RWPE1 (cell line): ENCODE measurements at regions not wholly inside any gene's neighbourhood (a gene's known extent, or its start where the extent isn't known, plus 50 kb on each side); places are given as distances from the start of the nearest gene placed in this dataset.
"Not testable (repeated sequence)": the region's sequence is repeated elsewhere in the genome, so short reads cannot be mapped to it uniquely, and the experiment has no call there.

Source experiments
- CTCF ChIA-PET: fragments of 350-600 bp; sonication (Branson Sonifier 250); formaldehyde crosslinking; extraction: SDS; loops from one replicate; lab custom pipeline; 2021; lab: Yijun Ruan, JAX
- POLR2A ChIA-PET: fragments of 400-600 bp; formaldehyde crosslinking; extraction: SDS; loops from one replicate; lab custom pipeline; 2020; ENCODE audit warnings: antibody characterized with exemption; ENCODE audit not compliant: low non-redundant PET; lab: Yijun Ruan, JAX
- DNase-seq: peaks from one replicate; pipeline ENCODE4 v3.0.0; 2012; ENCODE audit warnings: low spot score
- H3K27ac ChIP-seq: fragments of 450-650 bp; 2 replicates; pipeline ENCODE4 v1.5.1; 2017
- CTCF ChIP-seq: fragments of 450-650 bp; conservative IDR thresholded peaks from 2 replicates; pipeline ENCODE4 v1.5.1; 2017; ENCODE audit warnings: low read depth, mild to moderate bottlenecking

- POLR2A ChIA-PET: no interaction called here
Measured at GRCh38 chr2:128611421-128612320, 293.0 kb upstream of the HS6ST1 start.

GRCh38 chr2:128612628-128613027, 294.0 kb upstream of the HS6ST1 start:
- H3K27ac ChIP-seq: no peak overlapping the region
- TF ChIP-seq CTCF: no peak
- CTCF ChIA-PET: no interaction called here
- DNase-seq: no peak
- POLR2A ChIA-PET: no interaction called here

More at GRCh38 chr2:128611421-128612320, 293.0 kb upstream of the HS6ST1 start:
- no peak for DNase-seq
- TF ChIP-seq CTCF: no peak
- H3K27ac ChIP-seq: no peak overlapping the region
- CTCF ChIA-PET: no interaction called here

- no peak overlapping the region for H3K27ac ChIP-seq
- no peak for TF ChIP-seq CTCF
- DNase-seq: no peak
- ChIA-PET POLR2A (no interaction called here), CTCF (no interaction called here)
Measured at GRCh38 chr2:128613351-128613750, 294.7 kb upstream of the HS6ST1 start.

- ChIA-PET CTCF (no interaction called here), POLR2A (no interaction called here)
- no peak for DNase-seq
- no peak overlapping the region for H3K27ac ChIP-seq
- TF ChIP-seq CTCF: no peak
Measured at GRCh38 chr2:128613876-128614275, 295.2 kb upstream of the HS6ST1 start.

GRCh38 chr2:128614907-128615306, 296.2 kb upstream of the HS6ST1 start:
- CTCF ChIA-PET: not testable (repeated sequence)

GRCh38 chr2:128615571-128615970, 296.9 kb upstream of the HS6ST1 start:
- no peak for DNase-seq
- CTCF ChIA-PET: no interaction called here
- no peak overlapping the region for H3K27ac ChIP-seq
- POLR2A ChIA-PET: no interaction called here
- no peak for TF ChIP-seq CTCF

More at GRCh38 chr2:128614907-128615306, 296.2 kb upstream of the HS6ST1 start:
- DNase-seq, POLR2A ChIA-PET, H3K27ac ChIP-seq: not testable (repeated sequence)

GRCh38 chr2:128617029-128617590, 298.4 kb upstream of the HS6ST1 start:
- CTCF ChIA-PET: interaction anchor here (0.6 to 0.7 kb wide), 2 partner anchors 30 to 47 kb away, joined by 3 to 4 read pairs; no protein-coding TSS in a partner anchor
- no peak for TF ChIP-seq CTCF
- no peak for DNase-seq
- POLR2A ChIA-PET: interaction anchor here (0.7 kb wide), 1 partner anchor 832 kb away, joined by 8 read pairs; no protein-coding TSS in a partner anchor
- no peak overlapping the region for H3K27ac ChIP-seq
